Kidney (tissue), 13 donors: ENCODE measurements at regions not wholly inside any gene's neighbourhood (a gene's known extent, or its start where the extent isn't known, plus 50 kb on each side); places are given as distances from the start of the nearest gene placed in this dataset.

Experiments
- DNase-seq, 5 donors: peaks; one replicate each; pipeline ENCODE4 v3.0.0-alpha.2; 2013 to 2020
- FAIRE-seq: peaks from 2 replicates; lab custom pipeline; 2012; peaks lifted over from hg19 to GRCh38; lab: Jason Lieb, UNC
- H3K27ac ChIP-seq, 2 donors: one replicate each; pipeline ENCODE4 v1.7.0; 2013; ENCODE audit warnings: low read depth in 2 of 2, low read length in 2 of 2, inconsistent platforms in 1 of 2
- H3K27me3 ChIP-seq: one replicate; pipeline ENCODE4 v1.7.1; 2013; ENCODE audit warnings: low read length, inconsistent platforms; ENCODE audit not compliant: control insufficient read depth, insufficient read depth
- H3K36me3 ChIP-seq, 3 donors: one replicate each; pipeline versions ENCODE4 v1.7.0 to v1.7.1; 2013; ENCODE audit warnings: low read length in 3 of 3, control low read depth in 1 of 3, inconsistent platforms in 1 of 3; ENCODE audit not compliant: insufficient read depth in 3 of 3, control insufficient read depth in 2 of 3
- H3K4me1 ChIP-seq, 3 donors: one replicate each; pipeline versions ENCODE4 v1.7.0 to v1.7.1; 2013; ENCODE audit warnings: low read length in 3 of 3, inconsistent platforms in 1 of 3, low read depth in 1 of 3; ENCODE audit not compliant: control insufficient read depth in 2 of 3, insufficient read depth in 2 of 3
- H3K4me3 ChIP-seq, 3 donors: one replicate each; pipeline versions ENCODE4 v1.7.0 to v1.8.1; 2013; ENCODE audit warnings: low read length in 3 of 3, control low read depth in 1 of 3, inconsistent platforms in 1 of 3
- H3K9ac ChIP-seq, 3 donors: one replicate each; pipeline versions ENCODE4 v1.7.0 to v1.7.1; 2013; ENCODE audit warnings: low read length in 3 of 3, control low read depth in 1 of 3, inconsistent platforms in 1 of 3
- H3K9me3 ChIP-seq, 3 donors: one replicate each; pipeline versions ENCODE4 v1.7.0 to v1.7.1; 2013; ENCODE audit warnings: low read length in 3 of 3, control low read depth in 1 of 3, inconsistent platforms in 1 of 3; ENCODE audit not compliant: control insufficient read depth in 2 of 3, insufficient read depth in 1 of 3
- intact Hi-C: fragments of 100-400 bp; cut with DNase I; formaldehyde crosslinking; loops from one replicate; pipeline ENCODE4 v1.11.1; 2022
- TF ChIP-seq, protein P1 (sequence below): IDR thresholded peaks from 3 replicates; pipeline ENCODE4 v1.5.1; 2012; ENCODE audit warnings: mild to moderate bottlenecking, moderate library complexity, borderline replicate concordance; ENCODE audit not compliant: insufficient read depth; ENCODE audit errors: extremely low read depth
- donor health status: control.
- donor health status: control.
- donor health status: control.
- donor health status: control.
- donor health status: control.
- donor health status: DM: yes; HTN: yes; CAD: no.
- donor health status: Normal renal cell carcinoma (clear cell type).

DNA sequence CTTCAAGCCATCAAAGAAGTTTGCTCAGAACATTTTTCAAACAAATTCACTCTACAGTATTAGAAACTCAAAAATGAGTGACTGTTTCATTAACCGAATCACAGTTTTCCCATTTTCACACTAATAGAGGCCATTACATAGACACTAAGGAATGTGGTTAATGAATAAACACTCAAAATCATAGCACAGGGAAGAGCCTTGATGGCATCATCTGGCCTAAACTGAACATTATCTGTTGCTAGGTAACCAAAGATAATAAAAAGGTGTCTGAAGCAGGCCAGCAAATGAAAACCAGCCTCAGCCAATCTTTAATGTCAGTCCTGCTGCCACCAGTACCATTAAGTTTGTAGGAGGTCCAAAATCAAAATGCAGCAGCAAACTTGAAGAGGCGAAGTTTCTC is 492.4 kb upstream of the STEAP1 start:
- FAIRE-seq: no peak
- H3K9me3 ChIP-seq: no peaks in the 10 kb centered on the region
- intact Hi-C loops: no loop called here
- H3K4me1 ChIP-seq: no peaks in the 10 kb centered on the region
- H3K4me3 ChIP-seq: no peak overlapping the region
- no peaks in the 10 kb centered on the region for H3K36me3 ChIP-seq
- TF ChIP-seq, protein P1, sequence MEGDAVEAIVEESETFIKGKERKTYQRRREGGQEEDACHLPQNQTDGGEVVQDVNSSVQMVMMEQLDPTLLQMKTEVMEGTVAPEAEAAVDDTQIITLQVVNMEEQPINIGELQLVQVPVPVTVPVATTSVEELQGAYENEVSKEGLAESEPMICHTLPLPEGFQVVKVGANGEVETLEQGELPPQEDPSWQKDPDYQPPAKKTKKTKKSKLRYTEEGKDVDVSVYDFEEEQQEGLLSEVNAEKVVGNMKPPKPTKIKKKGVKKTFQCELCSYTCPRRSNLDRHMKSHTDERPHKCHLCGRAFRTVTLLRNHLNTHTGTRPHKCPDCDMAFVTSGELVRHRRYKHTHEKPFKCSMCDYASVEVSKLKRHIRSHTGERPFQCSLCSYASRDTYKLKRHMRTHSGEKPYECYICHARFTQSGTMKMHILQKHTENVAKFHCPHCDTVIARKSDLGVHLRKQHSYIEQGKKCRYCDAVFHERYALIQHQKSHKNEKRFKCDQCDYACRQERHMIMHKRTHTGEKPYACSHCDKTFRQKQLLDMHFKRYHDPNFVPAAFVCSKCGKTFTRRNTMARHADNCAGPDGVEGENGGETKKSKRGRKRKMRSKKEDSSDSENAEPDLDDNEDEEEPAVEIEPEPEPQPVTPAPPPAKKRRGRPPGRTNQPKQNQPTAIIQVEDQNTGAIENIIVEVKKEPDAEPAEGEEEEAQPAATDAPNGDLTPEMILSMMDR: no peak
- no peak for DNase-seq
- no peaks in the 10 kb centered on the region for H3K27me3 ChIP-seq
- no peak overlapping the region for H3K9ac ChIP-seq
- no peak overlapping the region for H3K27ac ChIP-seq

DNA sequence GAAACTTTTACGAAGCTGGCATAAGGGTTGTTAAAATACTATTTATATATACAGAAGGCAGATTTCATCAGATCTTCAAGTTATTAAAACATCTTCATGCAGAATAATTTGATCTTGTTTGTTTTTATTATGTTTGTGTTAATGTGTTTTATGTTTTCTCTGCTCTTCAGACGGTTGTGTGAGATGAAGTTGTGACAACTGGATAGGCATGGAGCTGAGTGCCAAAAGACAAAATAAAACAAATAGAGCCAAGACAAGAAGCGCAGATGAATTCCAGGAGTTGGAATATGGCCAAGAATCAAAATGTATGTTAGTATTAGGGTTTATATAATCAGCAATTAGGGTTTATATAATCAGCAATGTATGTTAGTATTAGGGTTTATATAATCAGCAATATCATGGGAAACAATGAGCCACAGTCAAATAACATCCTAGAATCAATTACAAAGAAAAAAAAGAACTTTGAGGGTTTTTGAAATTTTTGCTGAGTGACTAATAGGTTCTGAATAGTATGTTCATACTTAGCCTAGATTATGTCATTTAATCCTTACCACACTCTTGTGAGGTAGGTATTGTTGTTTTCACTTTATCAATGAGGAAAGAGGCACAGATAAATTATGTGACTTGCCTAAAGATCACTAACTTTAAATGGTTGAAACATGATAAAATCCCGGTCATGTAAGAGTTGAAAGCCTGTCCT is 488.0 kb upstream of the STEAP1 start:
- intact Hi-C loops: no loop called here
- H3K4me3 ChIP-seq: no peak overlapping the region

DNA sequence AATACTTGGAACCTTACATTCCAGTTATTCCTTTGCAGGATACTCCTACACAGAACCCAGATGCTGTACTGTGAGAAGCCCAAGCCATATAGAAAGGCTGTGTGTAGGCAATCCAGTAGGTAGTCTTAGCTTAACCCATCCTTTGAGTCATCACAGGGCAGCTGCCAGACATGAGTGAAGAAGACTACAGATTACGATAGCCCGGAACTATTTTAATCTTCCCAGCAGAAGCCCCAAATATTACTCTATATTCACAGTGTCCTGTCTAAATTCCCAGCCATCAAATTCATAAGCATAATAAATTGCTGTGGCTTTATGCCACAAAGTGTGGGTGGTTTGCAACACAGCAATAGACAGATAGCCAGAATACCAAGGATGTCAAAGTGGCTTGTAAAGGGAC is 474.1 kb upstream of the STEAP1 start:
- no peaks in the 10 kb centered on the region for H3K27me3 ChIP-seq
- no peak for FAIRE-seq
- no peak overlapping the region for H3K27ac ChIP-seq
- H3K4me1 ChIP-seq: no peaks in the 10 kb centered on the region
- DNase-seq: no peak
- H3K4me3 ChIP-seq: no peak overlapping the region
- H3K9me3 ChIP-seq: no peaks in the 10 kb centered on the region
- intact Hi-C loops: no loop called here
- H3K36me3 ChIP-seq: no peaks in the 10 kb centered on the region
- no peak overlapping the region for H3K9ac ChIP-seq
- TF ChIP-seq, protein P1: no peak

More for the DNA sequence above, 488.0 kb upstream of the STEAP1 start:
- no peaks in the 10 kb centered on the region for H3K36me3 ChIP-seq
- TF ChIP-seq, protein P1: no peak
- no peak overlapping the region for H3K9ac ChIP-seq
- H3K4me1 ChIP-seq: no peaks in the 10 kb centered on the region
- DNase-seq (no peak), FAIRE-seq (no peak)
- no peaks in the 10 kb centered on the region for H3K27me3 ChIP-seq
- H3K9me3 ChIP-seq: no peaks in the 10 kb centered on the region
- H3K27ac ChIP-seq: no peak overlapping the region

DNA sequence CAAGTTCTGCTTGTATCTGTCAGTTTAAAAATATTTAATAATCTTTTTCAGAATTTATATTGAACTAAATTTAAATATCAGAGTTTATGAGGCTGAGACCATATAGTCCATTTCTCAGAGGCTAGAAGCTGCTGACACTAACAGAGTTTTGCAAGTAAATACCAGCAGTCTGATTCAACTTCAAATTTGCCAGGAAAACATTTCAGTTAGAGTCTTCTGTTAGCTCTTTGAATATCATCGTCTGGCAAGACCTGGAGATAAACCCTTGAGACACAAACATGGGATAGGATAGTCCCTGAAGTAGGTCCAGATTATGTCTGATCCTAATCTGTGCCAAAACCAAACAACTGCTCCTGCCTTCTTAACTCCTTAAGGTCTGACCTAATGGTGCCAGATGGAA is 472.8 kb upstream of the STEAP1 start:
- no peaks in the 10 kb centered on the region for H3K9me3 ChIP-seq
- H3K27me3 ChIP-seq: no peaks in the 10 kb centered on the region
- H3K9ac ChIP-seq: no peak overlapping the region
- H3K36me3 ChIP-seq: no peaks in the 10 kb centered on the region
- FAIRE-seq: no peak
- TF ChIP-seq, protein P1: no peak
- no peaks in the 10 kb centered on the region for H3K4me1 ChIP-seq
- no peak overlapping the region for H3K4me3 ChIP-seq
- H3K27ac ChIP-seq: no peak overlapping the region
- intact Hi-C loops: no loop called here
- no peak for DNase-seq
